OCI-LY1 (cell line): ENCODE measurements at regions not wholly inside any gene's neighbourhood (a gene's known extent, or its start where the extent isn't known, plus 50 kb on each side); places are given as distances from the start of the nearest gene placed in this dataset.

Experiments used
- H2AFZ ChIP-seq: fragments of 200-600 bp; sonication (generic), shearing (Covaris generic); 2 replicates; pipeline ENCODE4 v1.6.0; 2014; ENCODE audit warnings: antibody characterized with exemption, mild to moderate bottlenecking, low read length
- H3F3A ChIP-seq: fragments of 200-600 bp; sonication (generic), shearing (Covaris generic); 2 replicates; pipeline ENCODE4 v1.6.0; 2014; ENCODE audit warnings: mild to moderate bottlenecking, antibody characterized with exemption, low read length, moderate library complexity; ENCODE audit not compliant: insufficient read depth
- H3K27ac ChIP-seq: fragments of 200-600 bp; sonication (generic); 2 replicates; pipeline ENCODE4 v1.5.1; 2014; ENCODE audit warnings: low read length, mixed run types, mild to moderate bottlenecking, low read depth; ENCODE audit not compliant: poor library complexity, severe bottlenecking
- H3K27me3 ChIP-seq: fragments of 200-600 bp; sonication (generic); 2 replicates; pipeline ENCODE4 v1.6.0; 2014; ENCODE audit warnings: antibody characterized with exemption, mild to moderate bottlenecking, low read length, moderate library complexity; ENCODE audit not compliant: insufficient read depth
- H3K36me3 ChIP-seq: fragments of 200-600 bp; sonication (generic); 2 replicates; pipeline ENCODE4 v1.6.1; 2014; ENCODE audit warnings: mild to moderate bottlenecking, antibody characterized with exemption, low read length, moderate library complexity, mixed read lengths; ENCODE audit not compliant: insufficient read depth
- H3K4me1 ChIP-seq: fragments of 200-600 bp; sonication (generic); 2 replicates; pipeline ENCODE4 v1.5.1; 2014; ENCODE audit warnings: mild to moderate bottlenecking, low read length, moderate library complexity; ENCODE audit not compliant: insufficient read depth, severe bottlenecking
- H3K4me2 ChIP-seq: fragments of 200-600 bp; sonication (generic), shearing (Covaris generic); 2 replicates; pipeline ENCODE4 v1.6.1; 2014; ENCODE audit warnings: low read length
- H3K4me3 ChIP-seq: fragments of 200-600 bp; sonication (generic); 2 replicates; pipeline ENCODE4 v1.5.1; 2014; ENCODE audit warnings: low read length, low read depth, mild to moderate bottlenecking, mixed read lengths; ENCODE audit not compliant: poor library complexity, severe bottlenecking
- H3K79me2 ChIP-seq: fragments of 200-600 bp; shearing (Covaris generic); 2 replicates; pipeline ENCODE4 v1.6.1; 2016; ENCODE audit warnings: mixed run types, low read length, mixed read lengths; ENCODE audit not compliant: insufficient read depth
- H3K9ac ChIP-seq: fragments of 200-600 bp; sonication (generic), shearing (Covaris generic); 2 replicates; pipeline ENCODE4 v1.6.1; 2014; ENCODE audit warnings: mild to moderate bottlenecking, low read length, mixed read lengths
- H3K9me2 ChIP-seq: fragments of 200-600 bp; sonication (generic), shearing (Covaris generic); 2 replicates; pipeline ENCODE4 v1.6.1; 2014; ENCODE audit warnings: low read depth, mild to moderate bottlenecking, low read length, mixed read lengths
- H3K9me3 ChIP-seq: fragments of 200-600 bp; shearing (Covaris generic); 2 replicates; pipeline ENCODE4 v1.6.1; 2014; ENCODE audit warnings: low read length, mixed read lengths
- H4K20me1 ChIP-seq: fragments of 200-600 bp; sonication (generic), shearing (Covaris generic); 2 replicates; pipeline ENCODE4 v1.6.0; 2016; ENCODE audit warnings: mild to moderate bottlenecking, low read length; ENCODE audit not compliant: insufficient read depth
- EZH2 ChIP-seq: fragments of 200-600 bp; sonication (generic), shearing (Covaris generic); IDR thresholded peaks from 2 replicates; pipeline ENCODE4 v1.8.0; 2017; ENCODE audit warnings: borderline replicate concordance, mixed run types, mild to moderate bottlenecking, antibody characterized with exemption, low read length, moderate library complexity, mixed read lengths
- TF ChIP-seq, protein P1 (sequence below): fragments of 200-600 bp; sonication (generic), shearing (Covaris generic); IDR thresholded peaks from 2 replicates; pipeline ENCODE4 v1.5.1; 2017; ENCODE audit warnings: mild to moderate bottlenecking, antibody characterized with exemption, low read length, moderate library complexity, mixed read lengths

DNA sequence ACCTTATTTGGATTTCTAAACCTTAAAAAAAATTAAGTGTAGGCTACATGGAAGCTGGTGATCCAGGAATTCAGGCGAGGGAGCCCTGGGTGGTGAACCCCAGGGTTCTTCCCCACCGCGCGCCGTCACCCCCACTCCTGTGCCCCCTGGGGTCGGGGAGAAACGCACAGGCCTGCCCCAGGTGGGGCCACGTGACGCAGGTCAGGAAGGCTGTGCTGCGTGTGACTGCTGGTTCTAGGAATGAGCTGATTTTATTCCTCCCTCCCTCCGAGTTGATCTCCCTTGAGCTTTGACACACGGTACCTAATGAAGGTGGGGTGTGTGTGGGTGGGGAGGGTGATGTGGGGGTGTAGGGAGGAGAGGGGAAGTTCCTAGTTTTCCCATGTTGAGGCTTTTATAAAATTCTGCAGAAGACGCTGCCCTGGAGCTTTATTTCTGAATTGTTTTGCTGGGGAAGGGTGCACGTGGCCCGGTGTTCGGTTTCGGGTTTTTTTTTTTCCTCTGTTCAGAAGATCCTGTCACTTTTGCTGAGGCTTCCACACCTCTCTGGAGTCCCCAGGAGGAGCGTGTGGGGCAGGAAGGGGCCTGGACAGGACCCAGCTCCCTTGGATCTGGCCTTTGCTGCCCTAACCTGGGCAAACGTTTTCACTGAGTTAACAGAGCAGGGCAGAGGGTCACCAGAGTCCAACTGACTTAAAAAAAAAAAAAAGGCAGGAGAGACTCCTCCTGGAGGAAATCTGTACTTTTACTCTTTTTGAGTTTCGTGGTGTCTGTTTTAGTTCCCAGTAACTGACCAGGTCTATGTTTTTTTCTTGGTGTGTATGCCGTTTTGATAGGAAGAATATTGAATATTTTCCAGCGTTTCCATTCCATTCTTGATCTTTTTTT lies 55.8 kb upstream of the GSE1 start:
- no peak overlapping the region for H2AFZ ChIP-seq
- H3F3A ChIP-seq: no peaks in the 10 kb centered on the region
- peak overlapping the region; percentile 69 for H3K4me2 ChIP-seq
- peaks cover 13% of the 10 kb centered on the region; the same call in 1 of the 2 replicates for H3K79me2 ChIP-seq
- H3K4me1 ChIP-seq: peaks cover 49% of the 10 kb centered on the region
- H3K27ac ChIP-seq: peak overlapping the region; percentile 89
- H3K36me3 ChIP-seq: no peaks in the 10 kb centered on the region; the same call in 1 of the 2 replicates
- no peaks in the 10 kb centered on the region for H3K27me3 ChIP-seq
- TF ChIP-seq EZH2: no peak
- no peaks in the 10 kb centered on the region for H3K9me3 ChIP-seq
- H4K20me1 ChIP-seq: no peaks in the 10 kb centered on the region
- H3K9me2 ChIP-seq: no peaks in the 10 kb centered on the region
- peak overlapping the region; percentile 94 for H3K4me3 ChIP-seq
- H3K9ac ChIP-seq: peak overlapping the region; percentile 93

DNA sequence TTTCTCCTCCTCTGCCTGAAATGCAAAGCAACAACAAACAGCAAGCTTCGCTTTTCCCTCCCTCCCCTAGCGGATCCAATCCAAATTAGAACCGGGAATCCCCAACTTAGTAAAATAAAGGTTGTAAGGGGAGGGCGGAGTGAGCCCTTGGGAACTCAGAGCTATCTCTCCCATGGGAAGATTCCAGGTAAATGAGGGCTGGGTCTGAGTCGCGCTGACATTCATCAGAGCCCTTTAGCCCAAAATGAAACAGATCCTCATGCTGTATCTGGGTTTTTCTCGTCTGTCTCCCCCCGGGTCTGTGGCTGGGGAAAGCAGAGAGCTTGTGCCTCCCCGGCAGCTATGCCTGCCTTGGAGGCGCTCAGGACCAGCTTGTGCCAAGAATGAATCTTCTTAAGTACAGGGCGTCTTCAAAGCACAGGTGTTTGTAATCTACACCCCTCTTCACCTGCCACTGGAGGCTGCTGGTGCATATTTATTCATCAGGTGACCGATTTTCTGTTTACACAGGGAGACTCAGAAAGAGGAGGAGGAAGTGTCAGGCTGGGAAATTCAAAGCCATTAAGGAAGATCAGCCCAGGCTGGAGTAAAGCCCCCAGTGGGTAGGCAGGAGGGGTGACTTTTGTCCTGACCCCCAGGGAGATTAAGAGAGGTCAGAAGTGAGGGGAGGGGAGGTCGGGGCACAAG lies 55.0 kb upstream of the GSE1 start:
- H2AFZ ChIP-seq: no peak overlapping the region
- H3K36me3 ChIP-seq: no peaks in the 10 kb centered on the region
- peaks cover 49% of the 10 kb centered on the region for H3K4me1 ChIP-seq
- H3K4me2 ChIP-seq: peak overlapping the region; percentile 69
- peak overlapping the region; percentile 89 for H3K27ac ChIP-seq
- no peaks in the 10 kb centered on the region for H4K20me1 ChIP-seq
- no peaks in the 10 kb centered on the region for H3K9me3 ChIP-seq
- H3K27me3 ChIP-seq: no peaks in the 10 kb centered on the region
- H3K79me2 ChIP-seq: peaks cover 18% of the 10 kb centered on the region; the same call in 1 of the 2 replicates
- H3K9ac ChIP-seq: peak overlapping the region; percentile 93; the same call in 1 of the 2 replicates
- no peak for TF ChIP-seq EZH2
- TF ChIP-seq, protein P1, sequence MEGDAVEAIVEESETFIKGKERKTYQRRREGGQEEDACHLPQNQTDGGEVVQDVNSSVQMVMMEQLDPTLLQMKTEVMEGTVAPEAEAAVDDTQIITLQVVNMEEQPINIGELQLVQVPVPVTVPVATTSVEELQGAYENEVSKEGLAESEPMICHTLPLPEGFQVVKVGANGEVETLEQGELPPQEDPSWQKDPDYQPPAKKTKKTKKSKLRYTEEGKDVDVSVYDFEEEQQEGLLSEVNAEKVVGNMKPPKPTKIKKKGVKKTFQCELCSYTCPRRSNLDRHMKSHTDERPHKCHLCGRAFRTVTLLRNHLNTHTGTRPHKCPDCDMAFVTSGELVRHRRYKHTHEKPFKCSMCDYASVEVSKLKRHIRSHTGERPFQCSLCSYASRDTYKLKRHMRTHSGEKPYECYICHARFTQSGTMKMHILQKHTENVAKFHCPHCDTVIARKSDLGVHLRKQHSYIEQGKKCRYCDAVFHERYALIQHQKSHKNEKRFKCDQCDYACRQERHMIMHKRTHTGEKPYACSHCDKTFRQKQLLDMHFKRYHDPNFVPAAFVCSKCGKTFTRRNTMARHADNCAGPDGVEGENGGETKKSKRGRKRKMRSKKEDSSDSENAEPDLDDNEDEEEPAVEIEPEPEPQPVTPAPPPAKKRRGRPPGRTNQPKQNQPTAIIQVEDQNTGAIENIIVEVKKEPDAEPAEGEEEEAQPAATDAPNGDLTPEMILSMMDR: no peak
- H3K9me2 ChIP-seq: no peaks in the 10 kb centered on the region
- H3F3A ChIP-seq: no peaks in the 10 kb centered on the region
- H3K4me3 ChIP-seq: peak overlapping the region; percentile 94

DNA sequence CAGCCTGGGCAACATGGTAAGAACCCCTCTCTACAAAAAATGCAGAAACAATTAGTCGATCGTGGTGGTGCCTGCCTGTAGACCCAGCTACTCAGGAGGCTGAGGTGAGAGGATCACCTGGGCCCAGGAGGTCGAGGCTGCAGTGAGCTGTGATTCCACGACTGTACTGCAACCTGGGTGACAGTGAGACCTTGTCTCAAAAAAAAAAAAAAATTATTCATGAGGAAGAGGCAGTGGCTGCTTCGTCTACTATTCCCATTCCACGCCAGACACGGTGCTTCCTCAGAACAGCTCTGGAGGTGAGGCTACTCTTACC lies 52.2 kb upstream of the GSE1 start:
- TF ChIP-seq, protein P1: no peak
- no peak for TF ChIP-seq EZH2
- no peaks in the 10 kb centered on the region for H3K27me3 ChIP-seq
- no peaks in the 10 kb centered on the region for H3K9me2 ChIP-seq
- no peaks in the 10 kb centered on the region for H3K9me3 ChIP-seq
- H3K79me2 ChIP-seq: peaks cover 22% of the 10 kb centered on the region; the same call in 1 of the 2 replicates
- H3K4me2 ChIP-seq: no peak overlapping the region
- no peak overlapping the region for H2AFZ ChIP-seq
- no peak overlapping the region for H3K4me3 ChIP-seq
- no peaks in the 10 kb centered on the region for H4K20me1 ChIP-seq
- no peaks in the 10 kb centered on the region for H3K36me3 ChIP-seq
- H3K27ac ChIP-seq: no peak overlapping the region
- no peaks in the 10 kb centered on the region for H3F3A ChIP-seq
- H3K9ac ChIP-seq: no peak overlapping the region
- H3K4me1 ChIP-seq: peaks cover 56% of the 10 kb centered on the region
